BJ (cell line): ENCODE measurements at regions not wholly inside any gene's neighbourhood (a gene's known extent, or its start where the extent isn't known, plus 50 kb on each side); places are given as distances from the start of the nearest gene placed in this dataset.

Experiments used
- CTCF ChIA-PET: fragments of 350-600 bp; formaldehyde crosslinking; extraction: SDS; loops from one replicate; lab custom pipeline; 2021; ENCODE audit warnings: antibody characterized with exemption, inconsistent platforms; lab: Yijun Ruan, JAX
- POLR2A ChIA-PET: fragments of 300-600 bp; sonication (Branson Sonifier 250); formaldehyde crosslinking; extraction: SDS; loops from one replicate; lab custom pipeline; 2021; ENCODE audit warnings: antibody characterized with exemption; lab: Charles Lee
- DNase-seq: peaks from one replicate; pipeline ENCODE4 v3.0.0-alpha.2; 2011; ENCODE audit warnings: low read depth
- H3K27me3 ChIP-seq: 2 replicates; pipeline ENCODE4 v1.6.0; 2011; ENCODE audit warnings: low read length; ENCODE audit not compliant: control insufficient read depth, insufficient read depth
- H3K36me3 ChIP-seq: 2 replicates; pipeline ENCODE4 v1.5.1; 2011; ENCODE audit warnings: low read length; ENCODE audit not compliant: control insufficient read depth, insufficient read depth
- H3K4me3 ChIP-seq: 2 replicates; pipeline ENCODE4 v1.5.1; 2011; ENCODE audit warnings: low read depth, mild to moderate bottlenecking, control low read depth, low read length
- TF ChIP-seq, protein P1 (sequence below): IDR thresholded peaks from 2 replicates; pipeline ENCODE4 v1.5.1; 2011; ENCODE audit warnings: low read depth, mild to moderate bottlenecking, control low read depth, inconsistent platforms, low read length, moderate library complexity; ENCODE audit not compliant: insufficient read depth

DNA sequence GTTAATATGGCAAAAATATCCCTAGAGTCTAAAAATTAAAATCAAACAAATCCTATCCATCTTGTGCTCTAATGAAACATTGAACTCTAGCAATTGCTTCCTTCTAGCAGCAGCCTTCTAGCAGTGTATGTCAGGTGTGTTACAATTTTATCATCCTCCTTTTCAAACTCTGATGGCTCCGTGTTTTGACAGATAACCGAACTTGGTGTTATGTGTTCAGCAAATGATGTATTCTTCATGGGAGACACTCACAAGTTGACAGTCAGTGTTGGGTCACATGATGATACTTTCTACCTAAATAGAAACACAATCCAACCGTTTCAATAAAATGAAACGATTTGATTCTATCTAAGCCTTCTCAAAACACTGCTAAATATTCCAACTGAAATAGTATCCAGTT lies 525.3 kb upstream of the NOVA1 start:
- no peaks in the 10 kb centered on the region for H3K36me3 ChIP-seq
- no peak for DNase-seq
- POLR2A ChIA-PET, result no interaction called here
- no peak overlapping the region for H3K4me3 ChIP-seq
- CTCF ChIA-PET, result no interaction called here
- TF ChIP-seq, protein P1, sequence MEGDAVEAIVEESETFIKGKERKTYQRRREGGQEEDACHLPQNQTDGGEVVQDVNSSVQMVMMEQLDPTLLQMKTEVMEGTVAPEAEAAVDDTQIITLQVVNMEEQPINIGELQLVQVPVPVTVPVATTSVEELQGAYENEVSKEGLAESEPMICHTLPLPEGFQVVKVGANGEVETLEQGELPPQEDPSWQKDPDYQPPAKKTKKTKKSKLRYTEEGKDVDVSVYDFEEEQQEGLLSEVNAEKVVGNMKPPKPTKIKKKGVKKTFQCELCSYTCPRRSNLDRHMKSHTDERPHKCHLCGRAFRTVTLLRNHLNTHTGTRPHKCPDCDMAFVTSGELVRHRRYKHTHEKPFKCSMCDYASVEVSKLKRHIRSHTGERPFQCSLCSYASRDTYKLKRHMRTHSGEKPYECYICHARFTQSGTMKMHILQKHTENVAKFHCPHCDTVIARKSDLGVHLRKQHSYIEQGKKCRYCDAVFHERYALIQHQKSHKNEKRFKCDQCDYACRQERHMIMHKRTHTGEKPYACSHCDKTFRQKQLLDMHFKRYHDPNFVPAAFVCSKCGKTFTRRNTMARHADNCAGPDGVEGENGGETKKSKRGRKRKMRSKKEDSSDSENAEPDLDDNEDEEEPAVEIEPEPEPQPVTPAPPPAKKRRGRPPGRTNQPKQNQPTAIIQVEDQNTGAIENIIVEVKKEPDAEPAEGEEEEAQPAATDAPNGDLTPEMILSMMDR, result no peak
- H3K27me3 ChIP-seq, result no peaks in the 10 kb centered on the region

DNA sequence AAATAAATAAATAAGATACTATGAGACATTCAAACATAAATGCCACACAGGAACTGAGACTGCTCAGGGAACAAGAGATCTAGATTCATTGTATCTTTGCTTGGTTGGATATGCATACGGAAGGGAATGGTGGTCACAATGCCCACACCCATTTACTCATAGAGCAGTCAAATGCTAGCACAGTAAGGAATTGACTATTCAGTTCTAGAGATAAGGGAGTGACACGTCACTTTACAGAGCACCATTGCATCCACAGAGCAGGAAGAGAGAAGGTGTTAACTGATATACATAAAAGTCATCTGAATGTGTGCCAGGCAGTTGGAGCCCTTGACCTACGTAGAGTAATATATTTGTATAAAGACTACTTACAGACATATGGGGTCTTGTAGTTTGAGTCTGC lies 530.0 kb upstream of the NOVA1 start:
- no peaks in the 10 kb centered on the region for H3K27me3 ChIP-seq
- TF ChIP-seq, protein P1, result no peak
- ChIA-PET POLR2A (no interaction called here), CTCF (no interaction called here)
- H3K4me3 ChIP-seq, result no peak overlapping the region
- no peak for DNase-seq
- no peaks in the 10 kb centered on the region for H3K36me3 ChIP-seq

DNA sequence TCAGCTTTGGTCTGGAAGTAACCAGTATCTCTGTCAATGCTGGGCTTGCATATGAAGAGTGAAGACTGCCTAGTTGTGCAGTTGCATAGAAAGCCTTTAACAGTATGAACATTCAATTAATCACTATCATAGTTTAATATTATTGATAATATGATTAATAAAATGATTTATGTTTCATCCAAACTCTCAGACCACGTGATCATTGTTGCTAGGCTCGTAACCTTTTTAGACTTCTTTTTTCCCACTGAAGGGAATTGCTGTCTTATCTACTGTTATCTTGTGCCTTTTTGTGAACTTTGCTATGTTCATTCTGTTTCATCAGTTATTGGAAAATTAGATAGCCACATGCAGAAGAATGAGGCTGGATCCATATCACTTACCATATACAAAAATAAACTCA lies 536.4 kb upstream of the NOVA1 start:
- DNase-seq, result no peak
- H3K4me3 ChIP-seq, result no peak overlapping the region
- no peaks in the 10 kb centered on the region for H3K27me3 ChIP-seq
- ChIA-PET CTCF (no interaction called here), POLR2A (no interaction called here)
- TF ChIP-seq, protein P1, result no peak
- no peaks in the 10 kb centered on the region for H3K36me3 ChIP-seq

DNA sequence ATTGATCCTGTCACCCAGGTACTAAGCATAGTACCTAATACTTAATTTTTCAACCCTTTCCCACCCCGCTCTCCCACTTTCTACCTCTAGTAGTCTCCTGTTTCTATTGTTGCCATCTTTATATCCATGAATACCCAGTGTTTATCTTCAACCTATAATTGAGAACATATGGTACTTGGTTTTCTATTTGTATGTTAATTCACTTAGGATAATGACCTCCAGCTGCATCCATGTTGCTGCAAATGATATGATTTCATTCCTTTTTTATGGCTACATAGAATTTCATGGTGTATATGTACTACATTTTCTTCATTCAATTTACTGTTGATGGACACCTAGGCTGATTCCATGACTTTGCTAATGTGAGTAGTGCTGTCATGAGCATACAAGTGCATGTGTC lies 547.3 kb upstream of the NOVA1 start:
- POLR2A ChIA-PET, result no interaction called here
- CTCF ChIA-PET, result no interaction called here
- DNase-seq, result no peak
- TF ChIP-seq, protein P1, result no peak
- Histone ChIP-seq H3K4me3 (no peak overlapping the region), H3K27me3 (no peaks in the 10 kb centered on the region), H3K36me3 (no peaks in the 10 kb centered on the region)

DNA sequence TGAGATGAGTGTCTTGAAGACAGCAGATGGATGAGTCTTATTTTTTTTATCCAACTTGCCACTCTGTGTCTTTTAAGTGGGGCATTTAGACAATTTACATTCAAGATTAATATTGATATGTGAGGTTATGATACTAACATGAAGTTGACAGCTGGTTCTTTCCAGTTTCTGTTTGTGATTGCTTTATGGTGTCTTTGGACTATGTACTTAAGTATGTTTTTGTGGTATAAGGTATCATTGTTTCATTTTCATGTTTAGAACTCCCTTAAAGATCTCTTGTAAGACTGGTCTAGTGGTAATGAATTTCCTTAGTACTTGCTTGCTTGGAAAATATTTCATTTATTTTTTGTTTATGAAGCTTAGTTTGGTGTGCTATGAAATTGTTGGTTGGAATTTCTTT lies 550.3 kb upstream of the NOVA1 start:
- CTCF ChIA-PET, result no interaction called here
- TF ChIP-seq, protein P1, result no peak
- Histone ChIP-seq H3K4me3 (no peak overlapping the region), H3K36me3 (no peaks in the 10 kb centered on the region), H3K27me3 (no peaks in the 10 kb centered on the region)
- no peak for DNase-seq
- POLR2A ChIA-PET, result no interaction called here
